ENCODE measurements at regions not wholly inside any gene's neighbourhood (a gene's known extent, or its start where the extent isn't known, plus 50 kb on each side); places are given as distances from the start of the nearest gene placed in this dataset.
"Not testable (repeated sequence)": the region's sequence is repeated elsewhere in the genome, so short reads cannot be mapped to it uniquely, and the experiment has no call there.

- DNase-seq (ENCODE audit: low spot score): no peak
Observed at GRCh38 chr16:63129411-63130125, 1093.3 kb upstream of the CDH8 start.

- not testable (repeated sequence) for DNase-seq (ENCODE audit: low spot score)
Observed at GRCh38 chr16:63119905-63120304, 1083.7 kb upstream of the CDH8 start.

DNA sequence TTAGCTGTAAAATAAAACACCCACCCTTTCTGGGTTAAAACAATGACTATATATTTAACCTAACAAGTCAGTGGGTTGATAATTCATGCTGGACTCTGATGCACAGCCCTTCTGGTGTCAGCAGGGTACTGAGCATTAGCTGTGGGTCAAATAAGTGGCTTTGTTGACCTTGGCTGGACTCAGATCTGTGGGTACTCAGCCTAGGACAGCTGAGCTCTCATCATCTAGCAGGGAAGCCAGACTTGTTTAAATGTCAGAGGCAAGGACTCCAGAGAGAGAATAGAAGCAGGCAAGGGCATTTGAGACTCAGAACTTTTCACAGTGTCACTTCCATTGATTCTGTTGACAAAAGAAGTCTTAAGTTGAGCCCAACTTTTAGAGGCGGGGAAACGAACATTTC, 1063.8 kb upstream of the CDH8 start:
- no peak for DNase-seq (ENCODE audit: low spot score)

DNA sequence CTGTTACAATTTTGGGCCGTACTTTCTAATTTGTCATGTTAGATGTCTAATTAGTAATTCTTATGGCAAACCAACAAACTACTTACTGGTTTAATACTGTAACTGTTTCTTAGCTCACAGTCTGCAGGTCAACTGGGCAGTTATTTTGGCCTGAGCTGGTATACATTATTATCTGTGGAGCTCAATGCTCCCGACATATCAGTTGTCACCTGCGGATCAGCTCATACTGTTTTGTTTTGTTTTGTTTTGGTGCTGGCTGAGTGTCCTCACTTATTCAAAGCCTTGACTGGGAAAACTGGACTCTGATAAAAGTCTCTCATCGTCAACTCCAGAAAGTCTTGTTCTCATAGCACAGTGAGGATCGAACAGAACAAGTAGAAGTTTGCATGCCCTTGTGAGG, 1060.6 kb upstream of the CDH8 start:
- DNase-seq (ENCODE audit: low spot score): no peak

GRCh38 chr16:63092736-63093135, 1056.5 kb upstream of the CDH8 start:
- no peak for DNase-seq (ENCODE audit: low spot score)

- no peak for DNase-seq (ENCODE audit: low spot score)
Observed at GRCh38 chr16:63082101-63082500, 1045.9 kb upstream of the CDH8 start.

DNA sequence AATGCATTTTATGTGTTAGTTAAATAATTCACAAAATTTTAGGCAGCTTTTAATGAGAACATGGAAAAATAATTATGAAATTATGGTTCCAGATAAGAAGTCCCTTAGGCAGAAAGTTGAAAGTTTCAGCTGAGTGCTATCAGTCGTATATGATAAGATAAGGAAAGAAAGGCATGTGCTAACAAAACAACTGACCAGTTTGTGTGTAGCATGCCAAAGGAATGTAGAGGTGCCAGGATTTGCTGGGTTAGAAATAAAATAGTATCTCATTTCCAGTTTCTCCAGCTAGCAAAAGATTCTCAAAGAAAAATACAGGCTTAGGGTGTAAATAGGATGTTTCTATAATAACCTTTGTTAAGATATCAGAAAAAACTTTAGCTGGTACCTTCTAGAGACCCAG, 1044.5 kb upstream of the CDH8 start:
- DNase-seq (ENCODE audit: low spot score): no peak

- no peak for DNase-seq (ENCODE audit: low spot score)
Observed at GRCh38 chr16:63069047-63069446, 1032.8 kb upstream of the CDH8 start.

- no peak for DNase-seq (ENCODE audit: low spot score)
Observed at GRCh38 chr16:63067141-63067540, 1030.9 kb upstream of the CDH8 start.

GRCh38 chr16:63066552-63066951, 1030.3 kb upstream of the CDH8 start:
- no peak for DNase-seq (ENCODE audit: low spot score)

DNA sequence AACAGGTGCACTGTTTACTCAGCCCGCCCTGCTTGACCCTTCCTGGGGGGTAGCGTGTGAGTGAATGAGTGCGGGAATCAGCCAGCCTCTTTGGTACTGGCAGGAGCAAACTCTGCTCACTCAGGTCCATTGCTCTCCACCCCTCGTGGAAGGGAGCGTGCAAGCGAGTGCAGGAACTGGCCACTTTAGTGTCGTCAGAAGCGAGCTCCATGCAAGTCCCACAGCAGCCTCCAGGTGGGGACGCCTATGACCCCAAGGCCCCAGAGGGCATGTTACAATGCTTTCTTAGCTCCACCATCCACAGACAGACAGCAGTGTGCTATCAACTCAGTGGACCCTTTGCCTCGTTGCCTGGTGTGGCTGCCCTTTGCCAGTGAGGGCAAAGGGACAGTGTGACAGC, 1025.1 kb upstream of the CDH8 start:
- no peak for DNase-seq (ENCODE audit: low spot score)

DNA sequence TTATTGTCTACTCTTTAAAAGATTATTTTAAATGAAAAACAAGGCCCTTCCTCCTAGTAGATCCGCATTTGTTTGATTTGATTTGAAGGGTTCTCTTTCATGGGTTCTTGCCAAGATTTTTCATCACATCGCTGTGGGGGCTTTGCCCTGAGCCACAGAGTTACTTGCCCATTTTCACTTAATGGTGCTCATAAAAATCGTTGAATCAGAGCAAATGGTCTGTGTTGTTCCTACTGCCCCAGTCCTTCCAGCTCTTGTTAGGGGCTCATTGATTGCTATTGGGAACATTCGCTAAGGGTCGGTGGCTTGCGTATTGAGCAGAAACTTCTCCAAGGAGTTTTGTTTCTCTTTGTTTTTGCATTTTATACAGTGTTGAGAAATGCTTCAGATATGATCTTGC, 1023.4 kb upstream of the CDH8 start:
- no peak for DNase-seq (ENCODE audit: low spot score)

DNA sequence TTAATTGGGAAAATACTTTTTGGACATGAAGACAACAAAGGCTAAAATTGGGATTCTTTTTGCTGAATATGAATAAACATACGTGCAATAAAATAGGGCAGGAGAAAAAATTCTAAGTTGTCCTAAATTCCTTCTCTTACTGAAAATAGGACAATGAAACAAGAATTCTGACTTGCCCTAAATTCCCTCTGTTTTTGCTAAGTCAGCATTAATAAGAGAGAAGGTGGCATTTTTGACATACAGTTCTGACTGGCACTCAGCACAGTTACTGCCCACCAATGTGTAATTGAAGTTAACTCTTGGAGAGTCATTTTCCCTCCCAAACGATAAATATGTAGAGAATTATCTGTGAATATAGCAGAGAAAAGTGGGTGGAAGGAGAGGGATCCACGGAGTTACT, 1021.1 kb upstream of the CDH8 start:
- DNase-seq (ENCODE audit: low spot score): no peak

GRCh38 chr16:63050391-63050790, 1014.2 kb upstream of the CDH8 start:
- no peak for DNase-seq (ENCODE audit: low spot score)

DNA sequence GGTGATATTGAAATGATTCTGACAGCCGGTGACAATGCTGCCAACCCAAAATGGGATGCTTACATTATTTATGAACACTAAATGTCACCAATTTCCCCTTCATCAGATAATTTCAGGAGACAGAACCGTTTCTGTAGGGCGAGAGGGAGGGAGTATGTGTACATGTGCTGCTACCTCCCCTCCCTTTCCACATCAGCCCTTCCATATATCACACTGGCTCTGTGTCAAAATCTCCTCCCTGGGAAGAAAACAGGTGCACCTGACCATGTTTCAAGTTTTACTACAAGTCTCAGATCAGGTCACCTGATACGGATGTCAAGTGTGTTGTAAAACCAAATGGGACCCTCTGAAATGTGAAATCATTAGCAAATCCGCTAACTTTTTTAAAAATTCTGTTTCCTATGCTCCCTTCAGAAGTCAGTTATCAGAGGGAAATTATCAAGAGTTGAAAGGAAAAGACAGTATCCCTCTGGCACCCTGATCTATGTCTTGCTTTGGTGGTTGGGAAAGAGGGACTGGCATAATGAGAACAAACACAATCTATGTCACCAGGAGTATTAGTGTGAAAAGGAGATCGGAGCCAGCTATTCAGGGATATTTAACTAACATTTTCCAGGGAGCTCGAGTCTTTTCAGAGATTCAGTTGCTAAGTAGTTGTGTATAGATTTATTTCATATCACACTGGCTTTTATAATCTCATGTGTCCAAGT, 1002.3 kb upstream of the CDH8 start:
- no peak for DNase-seq (ENCODE audit: low spot score)

DNA sequence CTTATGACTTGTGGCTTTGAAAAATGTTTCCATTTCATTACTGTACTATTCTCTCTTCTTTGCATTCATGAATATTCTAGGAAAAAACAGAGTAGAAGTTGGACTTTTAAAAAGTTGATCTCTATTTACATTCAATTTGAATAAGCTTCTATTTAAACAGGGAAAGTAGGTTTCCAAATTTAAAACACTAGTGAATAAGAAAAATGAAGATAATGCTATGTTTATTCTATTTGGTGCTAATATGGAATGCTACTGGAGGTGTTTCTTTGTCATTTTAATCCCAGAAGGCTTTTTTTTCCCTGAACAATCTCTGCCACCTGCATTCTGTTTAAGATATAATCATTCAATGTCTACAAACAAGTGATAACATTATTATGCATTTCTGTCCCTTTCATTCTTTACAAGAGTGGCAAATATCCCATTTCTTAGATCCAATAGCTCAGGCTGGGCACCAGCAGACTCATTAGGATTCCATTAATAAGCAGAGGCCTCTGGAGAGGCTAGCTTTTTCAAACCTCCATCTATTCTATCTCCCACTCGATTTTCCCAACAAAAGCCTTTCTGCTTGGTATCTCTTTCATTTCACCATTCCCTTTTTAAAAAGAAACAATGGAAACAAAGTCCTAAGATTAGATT, 1001.6 kb upstream of the CDH8 start:
- DNase-seq (ENCODE audit: low spot score): no peak

GRCh38 chr16:63018581-63019223, 982.5 kb upstream of the CDH8 start:
- no peak for DNase-seq (ENCODE audit: low spot score)

DNA sequence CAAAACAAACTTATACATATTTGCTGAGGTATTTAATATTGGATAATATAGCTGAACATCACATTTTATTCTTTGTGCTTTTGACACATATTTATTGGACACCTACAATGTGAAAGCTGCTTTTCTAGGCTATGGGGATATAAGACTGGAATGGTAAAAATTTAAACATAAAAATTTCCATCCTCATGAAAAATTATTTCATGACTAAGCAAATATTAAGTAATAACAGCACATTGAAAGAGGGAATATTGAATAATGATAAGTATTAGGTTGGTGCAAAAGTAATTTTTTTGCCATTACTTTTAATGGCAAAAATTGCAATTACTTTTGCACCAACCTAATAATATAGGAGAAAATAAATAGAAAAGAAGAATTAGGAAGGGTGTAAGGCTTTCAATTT, 972.5 kb upstream of the CDH8 start:
- no peak for DNase-seq (ENCODE audit: low spot score)

DNA sequence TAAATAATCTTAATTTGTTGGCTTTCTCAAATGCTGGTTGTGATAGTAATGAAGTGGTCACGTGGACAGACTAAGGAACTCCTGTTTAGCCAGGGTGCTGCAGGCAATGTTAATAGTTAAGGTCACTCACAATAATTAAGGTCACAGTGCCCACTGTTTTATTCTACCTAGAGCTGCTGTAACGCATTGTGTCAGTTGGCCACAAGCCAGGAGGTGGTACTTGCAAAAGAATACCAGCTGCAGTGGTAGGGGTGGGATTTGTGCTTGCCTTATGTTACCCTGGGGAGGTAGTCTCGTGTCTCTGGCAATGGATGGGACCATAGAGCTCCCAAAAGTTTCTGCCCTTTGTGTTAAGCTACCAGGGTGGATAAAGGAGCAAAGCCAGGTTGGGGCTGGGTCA, 969.1 kb upstream of the CDH8 start:
- no peak for DNase-seq (ENCODE audit: low spot score)

DNA sequence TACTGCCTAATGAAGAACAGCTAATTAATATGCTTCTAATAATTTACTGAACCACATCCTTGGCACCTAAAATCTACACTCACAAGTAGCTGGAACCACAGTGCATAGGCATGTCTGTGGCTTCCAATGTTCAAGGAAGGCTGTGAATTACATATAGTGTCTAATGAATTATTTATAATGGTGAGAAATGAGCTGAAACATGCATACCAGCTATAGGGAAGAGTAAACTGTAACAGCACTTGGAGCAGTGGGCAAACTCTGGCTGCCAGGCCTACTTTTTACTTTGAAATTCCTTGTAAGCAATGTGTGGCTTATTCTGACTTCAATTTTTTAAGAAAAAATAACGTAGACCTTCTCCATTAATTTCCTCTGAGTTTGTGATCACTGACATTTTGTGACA, 953.2 kb upstream of the CDH8 start:
- no peak for DNase-seq (ENCODE audit: low spot score)

GRCh38 chr16:62985722-62986121, 949.5 kb upstream of the CDH8 start:
- no peak for DNase-seq (ENCODE audit: low spot score)

DNA sequence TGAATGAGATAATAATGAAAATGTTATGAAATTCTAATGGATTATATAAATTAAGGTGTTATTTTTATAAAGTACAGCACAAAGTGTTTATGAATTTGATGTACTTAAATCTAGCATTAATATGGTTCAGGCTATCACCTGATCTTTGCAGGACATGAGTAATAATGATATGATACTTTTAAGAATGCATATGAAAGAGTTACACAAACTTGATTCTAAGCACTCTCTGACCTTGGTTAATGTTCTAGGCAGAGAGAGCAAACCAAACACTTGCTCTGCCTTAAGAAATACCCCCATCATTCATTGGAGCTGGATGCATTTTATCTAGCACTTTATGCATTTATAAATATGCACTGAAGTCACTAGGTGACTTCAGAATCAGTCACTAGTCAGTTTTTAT, 942.2 kb upstream of the CDH8 start:
- no peak for DNase-seq (ENCODE audit: low spot score)

- DNase-seq (ENCODE audit: low spot score): no peak
Observed at GRCh38 chr16:62977876-62978275, 941.6 kb upstream of the CDH8 start.
